HL-60 (cell line): ENCODE measurements at regions not wholly inside any gene's neighbourhood (a gene's known extent, or its start where the extent isn't known, plus 50 kb on each side); places are given as distances from the start of the nearest gene placed in this dataset.

ENCODE experiments used
- DNase-seq, 2 experiments: peaks; one replicate each; pipeline ENCODE4 v3.0.0-alpha.2; 2010 to 2020; ENCODE audit warnings: low read depth in 1 of 2, low spot score in 1 of 2
- H3K27ac ChIP-seq: fragments of 250-450 bp; sonication (Bioruptor Pico); replicated peaks from 2 replicates; pipeline ENCODE4 v1.5.1; 2020; ENCODE audit warnings: mild to moderate bottlenecking, moderate library complexity
- H3K27me3 ChIP-seq: fragments of 250-450 bp; sonication (Bioruptor Pico); 2 replicates; pipeline ENCODE4 v1.5.1; 2021; ENCODE audit warnings: mild to moderate bottlenecking, moderate library complexity; ENCODE audit not compliant: insufficient read depth, poor library complexity, severe bottlenecking
- H3K4me3 ChIP-seq: replicated peaks from 2 replicates; pipeline ENCODE4 v1.5.1; 2011; ENCODE audit warnings: mild to moderate bottlenecking, control low read depth, low read length; ENCODE audit not compliant: insufficient read depth
- CTCF ChIP-seq: IDR thresholded peaks from one replicate; pipeline ENCODE4 v1.5.1; 2011; ENCODE audit warnings: low read length, control low read depth, inconsistent platforms; ENCODE audit not compliant: insufficient read depth
- GABPA ChIP-seq: IDR thresholded peaks from 2 replicates; pipeline ENCODE4 v1.6.1; 2012; ENCODE audit warnings: low read depth
- POLR2AphosphoS5 ChIP-seq: IDR thresholded peaks from 2 replicates; pipeline ENCODE4 v1.6.1; 2012; ENCODE audit warnings: low read depth
- REST ChIP-seq: IDR thresholded peaks from 2 replicates; pipeline ENCODE4 v1.6.1; 2012; ENCODE audit warnings: low read depth; ENCODE audit not compliant: insufficient replicate concordance
- SPI1 ChIP-seq: IDR thresholded peaks from 2 replicates; pipeline ENCODE4 v1.6.1; 2012; ENCODE audit warnings: low read depth, mild to moderate bottlenecking, borderline replicate concordance

GRCh38 chr11:104781037-104781436 lies 117.2 kb downstream of the CASP12 start:
- no peak overlapping the region for H3K27ac ChIP-seq
- TF ChIP-seq REST, result no peak
- no peak for TF ChIP-seq POLR2AphosphoS5
- TF ChIP-seq SPI1, result no peak
- no peak for TF ChIP-seq GABPA
- TF ChIP-seq CTCF, result no peak
- H3K27me3 ChIP-seq, result no peaks in the 10 kb centered on the region
- no peak overlapping the region for H3K4me3 ChIP-seq
- DNase-seq, result no peak

GRCh38 chr11:104776501-104777170 lies 121.6 kb downstream of the CASP12 start:
- no peak overlapping the region for H3K27ac ChIP-seq
- no peaks in the 10 kb centered on the region for H3K27me3 ChIP-seq
- DNase-seq, result no peak
- no peak overlapping the region for H3K4me3 ChIP-seq
- TF ChIP-seq CTCF (no peak), POLR2AphosphoS5 (no peak), REST (no peak), SPI1 (no peak), GABPA (no peak)

GRCh38 chr11:104774578-104774977 lies 123.7 kb downstream of the CASP12 start:
- no peak for DNase-seq
- H3K27me3 ChIP-seq, result no peaks in the 10 kb centered on the region
- H3K4me3 ChIP-seq, result no peak overlapping the region
- H3K27ac ChIP-seq, result no peak overlapping the region
- TF ChIP-seq POLR2AphosphoS5 (no peak), GABPA (no peak), SPI1 (no peak), REST (no peak)
